Embryonic facial prominence (tissue), 1 donor: ENCODE measurements at regions not wholly inside any gene's neighbourhood (a gene's known extent, or its start where the extent isn't known, plus 50 kb on each side); places are given as distances from the start of the nearest gene placed in this dataset.

Experiments
- DNase-seq: peaks from one replicate; pipeline ENCODE4 v3.0.0-alpha.2; 2016; ENCODE audit errors: extremely low spot score

- DNase-seq = no peak
Measured at GRCh38 chr12:105954951-105955931, 183.5 kb downstream of the NUAK1 start.

- DNase-seq = no peak
Measured at GRCh38 chr12:105955976-105956375, 182.8 kb downstream of the NUAK1 start.

GRCh38 chr12:105956662-105957457 lies 181.9 kb downstream of the NUAK1 start:
- DNase-seq = no peak

- no peak for DNase-seq
Measured at GRCh38 chr12:105960319-105961083, 178.3 kb downstream of the NUAK1 start.

GRCh38 chr12:105961821-105962671 lies 176.7 kb downstream of the NUAK1 start:
- DNase-seq = no peak

GRCh38 chr12:105967038-105967776 lies 171.5 kb downstream of the NUAK1 start:
- no peak for DNase-seq

GRCh38 chr12:105968025-105968424 lies 170.7 kb downstream of the NUAK1 start:
- DNase-seq = no peak

- DNase-seq = no peak
Measured at GRCh38 chr12:105970885-105971284, 167.9 kb downstream of the NUAK1 start.

GRCh38 chr12:105974738-105975137 lies 164.0 kb downstream of the NUAK1 start:
- DNase-seq = no peak

GRCh38 chr12:105975351-105975750 lies 163.4 kb downstream of the NUAK1 start:
- DNase-seq = no peak

- no peak for DNase-seq
Measured at GRCh38 chr12:105977236-105977635, 161.5 kb downstream of the NUAK1 start.

GRCh38 chr12:105977652-105978051 lies 161.1 kb downstream of the NUAK1 start:
- no peak for DNase-seq

GRCh38 chr12:105978276-105978675 lies 160.5 kb downstream of the NUAK1 start:
- DNase-seq = no peak

GRCh38 chr12:105978686-105979085 lies 160.1 kb downstream of the NUAK1 start:
- no peak for DNase-seq

- DNase-seq = no peak
Measured at GRCh38 chr12:105980085-105980484, 158.7 kb downstream of the NUAK1 start.

- DNase-seq = no peak
Measured at GRCh38 chr12:105980533-105980932, 158.2 kb downstream of the NUAK1 start.

- DNase-seq = no peak
Measured at GRCh38 chr12:105982022-105982421, 156.7 kb downstream of the NUAK1 start.

GRCh38 chr12:105983622-105984320 lies 155.0 kb downstream of the NUAK1 start:
- no peak for DNase-seq

GRCh38 chr12:105985383-105985782 lies 153.4 kb downstream of the NUAK1 start:
- DNase-seq = no peak
